ENCODE measurements at regions not wholly inside any gene's neighbourhood (a gene's known extent, or its start where the extent isn't known, plus 50 kb on each side); places are given as distances from the start of the nearest gene placed in this dataset.

DNA sequence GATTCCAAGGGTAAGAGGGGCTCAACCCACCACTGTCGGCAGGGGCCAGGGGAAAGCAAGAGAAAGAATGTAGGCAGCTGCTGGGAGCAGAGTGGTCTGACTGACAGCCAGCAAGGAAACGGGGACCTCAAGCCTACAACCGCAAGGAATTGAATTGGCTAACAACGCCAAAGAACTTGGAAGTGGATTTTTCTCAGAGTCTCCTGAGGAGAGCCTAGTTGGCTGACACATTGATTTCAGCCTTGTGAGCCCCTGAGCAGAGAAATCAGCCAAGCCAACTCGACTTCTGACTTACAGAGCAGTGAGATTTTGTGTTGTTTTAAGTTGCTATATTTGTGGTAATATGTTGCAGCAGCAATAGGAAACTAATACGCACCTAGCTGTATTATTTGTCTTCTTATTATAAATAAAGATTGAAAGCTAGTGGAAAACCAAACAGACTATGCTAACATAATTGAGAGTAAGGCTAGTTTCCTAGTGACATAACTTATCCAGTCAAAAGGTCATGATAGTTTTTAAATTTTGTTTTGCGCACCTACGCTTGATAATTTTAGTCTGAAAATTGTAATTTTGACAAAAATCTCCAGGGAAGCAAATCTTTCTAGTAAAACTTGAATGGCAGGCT lies 145.8 kb upstream of the HCCS start:
- ATAC-seq (no peak), DNase-seq (no peak)
- no peaks in the 10 kb centered on the region for H3K27me3 ChIP-seq
- no peaks in the 10 kb centered on the region for H3K4me1 ChIP-seq
- H3K9me3 ChIP-seq: no peaks in the 10 kb centered on the region
- no peaks in the 10 kb centered on the region for H3K36me3 ChIP-seq
- no peak overlapping the region for H3K27ac ChIP-seq
- H3K4me3 ChIP-seq: no peak overlapping the region
- intact Hi-C loops (cut with DNase I): no loop called here
- TF ChIP-seq, protein P1, sequence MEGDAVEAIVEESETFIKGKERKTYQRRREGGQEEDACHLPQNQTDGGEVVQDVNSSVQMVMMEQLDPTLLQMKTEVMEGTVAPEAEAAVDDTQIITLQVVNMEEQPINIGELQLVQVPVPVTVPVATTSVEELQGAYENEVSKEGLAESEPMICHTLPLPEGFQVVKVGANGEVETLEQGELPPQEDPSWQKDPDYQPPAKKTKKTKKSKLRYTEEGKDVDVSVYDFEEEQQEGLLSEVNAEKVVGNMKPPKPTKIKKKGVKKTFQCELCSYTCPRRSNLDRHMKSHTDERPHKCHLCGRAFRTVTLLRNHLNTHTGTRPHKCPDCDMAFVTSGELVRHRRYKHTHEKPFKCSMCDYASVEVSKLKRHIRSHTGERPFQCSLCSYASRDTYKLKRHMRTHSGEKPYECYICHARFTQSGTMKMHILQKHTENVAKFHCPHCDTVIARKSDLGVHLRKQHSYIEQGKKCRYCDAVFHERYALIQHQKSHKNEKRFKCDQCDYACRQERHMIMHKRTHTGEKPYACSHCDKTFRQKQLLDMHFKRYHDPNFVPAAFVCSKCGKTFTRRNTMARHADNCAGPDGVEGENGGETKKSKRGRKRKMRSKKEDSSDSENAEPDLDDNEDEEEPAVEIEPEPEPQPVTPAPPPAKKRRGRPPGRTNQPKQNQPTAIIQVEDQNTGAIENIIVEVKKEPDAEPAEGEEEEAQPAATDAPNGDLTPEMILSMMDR (IDR thresholded peaks at IDR 0.05): no peak

DNA sequence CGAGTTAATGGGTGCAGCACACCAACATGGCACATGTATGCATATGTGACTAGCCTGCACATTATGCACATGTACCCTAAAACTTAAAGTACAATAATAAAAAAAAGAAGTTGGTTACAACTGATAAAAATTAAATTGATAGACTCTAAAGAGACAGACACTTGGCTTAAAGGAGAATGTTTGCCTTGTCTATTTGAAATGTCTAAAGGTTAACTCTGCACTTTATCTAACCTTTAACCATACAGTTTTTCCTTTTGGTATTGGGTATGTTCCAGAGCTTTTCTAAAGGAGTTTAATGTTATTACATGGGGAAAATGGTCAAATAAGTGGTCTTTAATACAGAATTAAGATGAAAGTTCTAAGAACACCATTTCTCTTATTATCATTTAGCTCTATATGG lies 145.1 kb upstream of the HCCS start:
- Histone ChIP-seq H3K27ac (no peak overlapping the region), H3K4me1 (no peaks in the 10 kb centered on the region), H3K27me3 (no peaks in the 10 kb centered on the region), H3K4me3 (no peak overlapping the region), H3K36me3 (no peaks in the 10 kb centered on the region), H3K9me3 (no peaks in the 10 kb centered on the region)
- TF ChIP-seq, protein P1 (IDR thresholded peaks at IDR 0.05): no peak
- ATAC-seq (no peak), DNase-seq (no peak)
- intact Hi-C loops (cut with DNase I): no loop called here

DNA sequence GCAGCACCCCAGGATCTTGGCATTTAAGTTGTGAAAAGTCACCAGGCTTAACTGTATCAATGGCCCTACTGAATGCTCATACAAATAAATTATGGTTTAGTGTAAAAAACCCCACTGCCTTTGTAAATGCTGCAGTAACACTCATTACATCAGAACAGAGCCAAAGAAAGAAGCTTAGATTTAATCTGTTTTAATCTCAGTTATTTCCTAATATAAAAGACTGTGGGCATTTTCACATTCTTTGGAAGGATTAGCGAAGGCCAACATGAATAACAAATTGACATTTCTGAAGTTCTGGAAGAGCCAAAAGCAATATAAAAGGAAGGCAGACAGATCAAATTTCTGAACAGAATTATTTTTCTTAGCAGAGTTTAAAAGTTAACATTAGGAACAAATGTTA lies 140.0 kb upstream of the HCCS start:
- DNase-seq (no peak), ATAC-seq (no peak)
- Histone ChIP-seq H3K27me3 (no peaks in the 10 kb centered on the region), H3K36me3 (no peaks in the 10 kb centered on the region), H3K9me3 (no peaks in the 10 kb centered on the region), H3K4me3 (no peak overlapping the region), H3K27ac (no peak overlapping the region), H3K4me1 (no peaks in the 10 kb centered on the region)
- intact Hi-C loops (cut with DNase I): no loop called here
- TF ChIP-seq, protein P1 (IDR thresholded peaks at IDR 0.05): no peak

DNA sequence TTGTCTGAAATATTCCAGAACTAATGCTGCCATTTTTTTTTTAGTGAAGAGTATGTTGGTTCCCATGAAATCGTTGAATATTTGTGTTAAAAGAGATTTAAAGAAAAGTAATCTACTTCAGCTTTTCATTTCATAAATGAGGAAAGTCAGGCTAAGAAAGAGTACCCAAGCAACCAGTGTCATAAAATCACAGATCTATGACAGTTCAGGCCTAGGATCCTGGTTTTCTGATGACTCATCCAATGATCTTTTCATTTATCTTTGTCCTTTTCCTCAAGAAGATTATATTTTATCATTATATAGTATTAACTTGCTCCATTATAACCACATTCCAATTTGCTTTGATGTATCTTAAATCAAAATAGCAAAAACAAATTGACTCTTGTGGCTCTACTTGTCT lies 139.4 kb upstream of the HCCS start:
- TF ChIP-seq, protein P1 (IDR thresholded peaks at IDR 0.05): no peak
- intact Hi-C loops (cut with DNase I): no loop called here
- Histone ChIP-seq H3K27me3 (no peaks in the 10 kb centered on the region), H3K27ac (no peak overlapping the region), H3K4me1 (no peaks in the 10 kb centered on the region), H3K36me3 (no peaks in the 10 kb centered on the region), H3K4me3 (no peak overlapping the region), H3K9me3 (no peaks in the 10 kb centered on the region)
- no peak for ATAC-seq
- DNase-seq: no peak

DNA sequence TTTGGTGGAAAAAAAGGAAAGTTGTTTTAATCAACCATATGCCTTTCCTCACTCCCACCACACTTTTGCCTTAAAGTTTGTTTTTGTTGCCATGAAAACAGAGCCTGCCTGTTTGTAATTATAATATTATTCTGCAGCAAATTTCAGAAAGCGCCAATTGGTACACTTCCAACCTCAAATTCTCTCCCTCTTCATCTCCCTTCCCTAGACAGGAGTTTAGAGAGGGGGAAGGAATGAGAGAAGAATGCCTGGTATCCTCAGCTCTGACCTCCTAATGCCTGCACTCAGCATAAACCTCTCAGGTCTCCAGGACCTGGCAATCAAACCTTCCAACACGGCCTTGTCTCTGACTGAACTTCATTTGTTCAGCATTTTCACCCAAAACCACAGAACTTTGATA lies 138.4 kb upstream of the HCCS start:
- Histone ChIP-seq H3K27me3 (no peaks in the 10 kb centered on the region), H3K4me1 (no peaks in the 10 kb centered on the region), H3K27ac (no peak overlapping the region), H3K4me3 (no peak overlapping the region), H3K9me3 (no peaks in the 10 kb centered on the region), H3K36me3 (no peaks in the 10 kb centered on the region)
- ATAC-seq (no peak), DNase-seq (no peak)
- TF ChIP-seq, protein P1 (IDR thresholded peaks at IDR 0.05): no peak
- intact Hi-C loops (cut with DNase I): no loop called here

DNA sequence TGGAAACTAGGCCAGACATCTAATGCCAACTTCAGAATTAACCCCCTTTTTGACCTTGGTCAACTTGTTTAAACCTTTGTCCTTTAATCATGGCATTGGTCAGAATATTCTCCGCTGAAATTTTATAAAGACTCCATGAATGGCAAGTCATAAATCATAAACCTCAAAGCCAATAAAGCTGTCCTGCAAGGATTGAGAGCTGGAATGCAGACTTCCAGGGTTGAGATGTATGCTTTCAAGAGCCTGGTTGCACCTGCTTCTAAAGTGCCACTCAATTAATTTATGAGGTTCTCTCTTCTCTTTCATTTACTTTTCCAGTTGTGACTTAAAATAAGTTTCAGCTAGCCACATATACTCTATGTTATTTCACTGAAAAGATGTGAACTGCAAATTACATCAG lies 136.2 kb upstream of the HCCS start:
- intact Hi-C loops (cut with DNase I): no loop called here
- DNase-seq: no peak
- TF ChIP-seq, protein P1 (IDR thresholded peaks at IDR 0.05): no peak
- H3K27ac ChIP-seq: no peak overlapping the region
- H3K4me1 ChIP-seq: no peaks in the 10 kb centered on the region
- H3K4me3 ChIP-seq: no peak overlapping the region
- no peaks in the 10 kb centered on the region for H3K9me3 ChIP-seq
- no peak for ATAC-seq
- no peaks in the 10 kb centered on the region for H3K27me3 ChIP-seq
- H3K36me3 ChIP-seq: no peaks in the 10 kb centered on the region
